Ovary (tissue), 7 donors: ENCODE measurements at regions not wholly inside any gene's neighbourhood (a gene's known extent, or its start where the extent isn't known, plus 50 kb on each side); places are given as distances from the start of the nearest gene placed in this dataset.
"Not testable (repeated sequence)": the region's sequence is repeated elsewhere in the genome, so short reads cannot be mapped to it uniquely, and the experiment has no call there.

Experiments
- DNase-seq, 5 donors: peaks; one replicate each; pipeline ENCODE4 v3.0.0-alpha.2; 2019 to 2020
- H3K27ac ChIP-seq, 2 donors: fragments of 200-600 bp; one replicate each; pipeline versions ENCODE4 v1.5.1 to v1.8.0; 2019 to 2022
- H3K27me3 ChIP-seq: fragments of 200-600 bp; one replicate; pipeline ENCODE4 v1.8.0; 2022
- H3K36me3 ChIP-seq: fragments of 200-600 bp; sonication (generic); one replicate; pipeline ENCODE4 v1.5.1; 2019
- H3K4me1 ChIP-seq: one replicate; pipeline ENCODE4 v1.8.1; 2013; ENCODE audit warnings: mild to moderate bottlenecking, moderate library complexity; ENCODE audit not compliant: insufficient read depth
- H3K4me3 ChIP-seq: fragments of 200-600 bp; sonication (generic); one replicate; pipeline ENCODE4 v1.5.1; 2017
- H3K9me3 ChIP-seq, 2 donors: fragments of 200-600 bp in 1 of 2; sonication (generic) in 1 of 2; one replicate each; pipeline versions ENCODE4 v1.5.1 to v1.8.1; 2013 to 2019; ENCODE audit warnings: mild to moderate bottlenecking in 1 of 2, moderate library complexity in 1 of 2
- EP300 ChIP-seq: sonication (generic); formaldehyde crosslinking; IDR thresholded peaks from one replicate; pipeline ENCODE4 v1.6.1; 2017; ENCODE audit warnings: antibody characterized with exemption
- POLR2A ChIP-seq: fragments of 450-650 bp; IDR thresholded peaks from one replicate; pipeline ENCODE4 v1.6.1; 2017; ENCODE audit warnings: antibody characterized with exemption, mild to moderate bottlenecking, moderate library complexity
- WGBS, 3 donors: extraction: QIAGEN DNeasy Blood & Tissue Kit in 1 of 3; methylation state at CpG; one replicate each; pipeline versions ENCODE4 v1.1.5 to v1.1.7; 2013 to 2017; 5-methylcytosine and 5-hydroxymethylcytosine counted together
- intact Hi-C, 4 donors: fragments of 100-400 bp; cut with DNase I; formaldehyde crosslinking; loops; one replicate each; pipeline versions ENCODE4 v1.11.0 to v1.15.1; 2022 to 2023
- TF ChIP-seq, protein P1 (sequence below), 3 donors: fragments of 450-650 bp in 2 of 3; fragments of 200-600 bp in 1 of 3; IDR thresholded peaks; one replicate each; pipeline versions ENCODE4 v1.5.1 to v1.8.0; 2016 to 2022; ENCODE audit warnings: antibody characterized with exemption in 3 of 3, mild to moderate bottlenecking in 1 of 3
- donor health status: DM: no; HTN: no; CAD: no; lungs with moderate emphysema.
- donor health status: DM: no; HTN: no; CAD: no.
- donor health status: Bipolar disorder and iron deficiency.
- donor health status: DM: no; HTN: no; CAD: no.
- donor health status: DM: yes; HTN: yes; CAD: no.

DNA sequence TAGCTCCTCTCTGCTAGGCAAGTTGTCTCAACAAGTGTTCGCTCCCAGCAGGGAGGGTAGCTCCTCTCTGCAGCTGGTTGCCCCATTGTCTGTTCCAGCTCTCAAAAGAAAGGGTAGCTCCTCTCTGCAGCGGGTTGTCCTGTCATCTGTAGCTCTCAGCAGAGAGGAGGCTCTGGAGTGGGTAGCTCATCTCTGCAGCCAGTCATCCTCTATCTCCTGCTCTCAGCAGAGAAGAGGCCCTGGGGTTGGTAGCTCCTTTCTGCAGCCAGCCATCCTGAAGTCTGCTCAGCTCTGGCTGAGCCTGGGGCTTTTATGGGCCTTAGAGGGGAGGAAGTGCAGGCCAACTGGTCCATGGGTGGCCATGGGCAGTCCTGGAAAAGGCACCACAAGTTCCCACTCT lies 342.7 kb downstream of the PTTG2 start:
- TF ChIP-seq, protein P1, sequence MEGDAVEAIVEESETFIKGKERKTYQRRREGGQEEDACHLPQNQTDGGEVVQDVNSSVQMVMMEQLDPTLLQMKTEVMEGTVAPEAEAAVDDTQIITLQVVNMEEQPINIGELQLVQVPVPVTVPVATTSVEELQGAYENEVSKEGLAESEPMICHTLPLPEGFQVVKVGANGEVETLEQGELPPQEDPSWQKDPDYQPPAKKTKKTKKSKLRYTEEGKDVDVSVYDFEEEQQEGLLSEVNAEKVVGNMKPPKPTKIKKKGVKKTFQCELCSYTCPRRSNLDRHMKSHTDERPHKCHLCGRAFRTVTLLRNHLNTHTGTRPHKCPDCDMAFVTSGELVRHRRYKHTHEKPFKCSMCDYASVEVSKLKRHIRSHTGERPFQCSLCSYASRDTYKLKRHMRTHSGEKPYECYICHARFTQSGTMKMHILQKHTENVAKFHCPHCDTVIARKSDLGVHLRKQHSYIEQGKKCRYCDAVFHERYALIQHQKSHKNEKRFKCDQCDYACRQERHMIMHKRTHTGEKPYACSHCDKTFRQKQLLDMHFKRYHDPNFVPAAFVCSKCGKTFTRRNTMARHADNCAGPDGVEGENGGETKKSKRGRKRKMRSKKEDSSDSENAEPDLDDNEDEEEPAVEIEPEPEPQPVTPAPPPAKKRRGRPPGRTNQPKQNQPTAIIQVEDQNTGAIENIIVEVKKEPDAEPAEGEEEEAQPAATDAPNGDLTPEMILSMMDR (IDR thresholded peaks at IDR 0.05) = no peak
- no peak for TF ChIP-seq EP300
- TF ChIP-seq POLR2A = no peak
- no peak overlapping the region for H3K4me3 ChIP-seq
- no peak for DNase-seq
- H3K36me3 ChIP-seq = no peaks in the 10 kb centered on the region
- no peak overlapping the region for H3K27ac ChIP-seq
- no peaks in the 10 kb centered on the region for H3K27me3 ChIP-seq
- H3K4me1 ChIP-seq = no peaks in the 10 kb centered on the region
- intact Hi-C loops = no loop called here
- peaks cover 0 to 3% of the 10 kb centered on the region in 2 donors for H3K9me3 ChIP-seq
- 84 to 87% (median 85%) methylated on average over 2 of the region's 2 CpGs for WGBS, 3 donors

DNA sequence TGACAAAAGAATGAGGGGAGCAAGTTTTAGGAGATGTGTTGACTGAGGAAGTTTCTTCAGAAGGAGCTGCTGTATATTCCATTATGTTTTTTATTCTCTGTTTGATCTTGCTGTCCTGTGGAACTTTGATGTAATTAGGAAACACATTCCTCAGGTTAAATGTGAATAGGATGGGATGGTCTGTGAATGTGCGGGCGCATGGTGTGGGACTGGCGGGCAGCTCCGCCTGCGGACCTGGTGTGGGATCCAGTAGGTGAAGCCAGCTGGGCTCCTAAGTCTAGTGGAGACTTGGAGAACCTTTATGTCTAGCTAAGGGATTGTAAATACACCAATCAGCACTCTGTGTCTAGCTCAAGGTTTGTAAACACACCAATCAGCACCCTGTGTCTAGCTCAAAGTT lies 344.3 kb downstream of the PTTG2 start:
- H3K27me3 ChIP-seq, intact Hi-C loops, H3K9me3 ChIP-seq, H3K27ac ChIP-seq, H3K4me3 ChIP-seq, H3K36me3 ChIP-seq, DNase-seq, H3K4me1 ChIP-seq: not testable (repeated sequence)
- 97% methylated on average over 5 of the region's 5 CpGs for WGBS, 3 donors

DNA sequence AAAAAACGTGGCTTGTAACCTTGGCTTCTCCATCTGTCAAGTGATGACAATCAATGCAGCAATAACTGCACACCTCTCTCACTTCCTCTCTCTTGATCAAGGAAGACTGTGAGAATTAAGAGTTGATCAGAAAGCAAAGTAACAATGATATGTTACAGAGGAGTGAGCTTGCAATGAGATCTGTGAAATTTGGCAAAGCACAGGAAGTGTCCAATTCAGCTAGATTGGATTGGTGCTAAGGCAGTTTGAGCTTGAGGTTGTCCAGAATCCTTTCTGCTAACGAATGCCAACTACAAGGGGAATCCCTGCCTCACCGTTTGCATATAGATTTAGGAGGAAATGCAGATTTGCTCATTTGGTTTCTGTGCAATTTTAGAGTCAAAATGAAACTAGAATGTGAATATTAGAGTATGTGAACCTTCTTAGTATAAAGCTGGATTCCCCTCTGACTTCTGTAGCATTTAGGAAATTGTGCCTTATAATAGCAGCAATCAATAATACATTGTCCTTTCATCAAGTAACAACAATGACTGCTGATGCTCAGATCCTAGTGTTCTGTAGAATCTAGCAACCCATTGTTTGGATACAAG lies 346.4 kb downstream of the PTTG2 start:
- Histone ChIP-seq H3K36me3 (no peaks in the 10 kb centered on the region), H3K4me3 (no peak overlapping the region), H3K27me3 (no peaks in the 10 kb centered on the region), H3K9me3 (peaks cover 0 to 3% of the 10 kb centered on the region in 2 donors), H3K27ac (no peak overlapping the region), H3K4me1 (no peaks in the 10 kb centered on the region)
- WGBS, 3 donors = 38 to 49% (median 40%) methylated on average over 3 of the region's 3 CpGs
- DNase-seq = no peak
- TF ChIP-seq POLR2A (no peak), EP300 (no peak)
- TF ChIP-seq, protein P1 (IDR thresholded peaks at IDR 0.05) = no peak
- intact Hi-C loops = no loop called here

DNA sequence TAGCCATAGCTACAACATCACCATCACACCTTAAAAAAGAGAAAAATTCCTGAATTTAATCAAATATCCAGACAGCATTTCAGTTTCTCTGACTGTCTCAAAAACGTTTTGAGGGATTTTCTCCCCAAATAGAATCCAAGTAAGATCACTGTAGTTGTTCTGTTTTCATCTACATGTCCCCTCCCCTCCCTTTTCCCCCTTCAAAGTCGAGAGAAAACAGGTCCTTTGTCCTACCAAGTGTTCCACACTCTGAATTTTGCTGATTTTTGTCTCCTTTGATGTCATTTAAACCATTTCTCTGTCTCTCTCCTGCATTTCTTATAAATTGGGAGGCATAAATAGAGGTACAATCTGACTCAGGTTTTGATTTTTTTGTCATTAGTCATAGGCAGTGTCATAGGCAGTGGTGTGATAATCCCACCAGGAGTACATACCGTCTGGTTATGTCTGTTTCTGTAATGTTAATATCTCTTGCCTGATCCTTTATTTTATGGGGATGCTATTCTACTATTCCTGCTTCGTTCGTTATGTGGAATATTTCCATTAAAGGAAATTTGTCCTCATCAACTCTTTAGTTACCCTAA lies 348.6 kb downstream of the PTTG2 start:
- no peaks in the 10 kb centered on the region for H3K4me1 ChIP-seq
- peaks cover 0 to under 1% of the 10 kb centered on the region in 2 donors for H3K9me3 ChIP-seq
- H3K27me3 ChIP-seq = no peaks in the 10 kb centered on the region
- H3K4me3 ChIP-seq = no peak overlapping the region
- no peak for DNase-seq
- H3K27ac ChIP-seq = no peak overlapping the region
- 26 to 29% (median 28%) methylated on average over 5 of the region's 5 CpGs for WGBS, 3 donors
- intact Hi-C loops = no loop called here
- TF ChIP-seq, protein P1 (IDR thresholded peaks at IDR 0.05) = no peak
- no peaks in the 10 kb centered on the region for H3K36me3 ChIP-seq

DNA sequence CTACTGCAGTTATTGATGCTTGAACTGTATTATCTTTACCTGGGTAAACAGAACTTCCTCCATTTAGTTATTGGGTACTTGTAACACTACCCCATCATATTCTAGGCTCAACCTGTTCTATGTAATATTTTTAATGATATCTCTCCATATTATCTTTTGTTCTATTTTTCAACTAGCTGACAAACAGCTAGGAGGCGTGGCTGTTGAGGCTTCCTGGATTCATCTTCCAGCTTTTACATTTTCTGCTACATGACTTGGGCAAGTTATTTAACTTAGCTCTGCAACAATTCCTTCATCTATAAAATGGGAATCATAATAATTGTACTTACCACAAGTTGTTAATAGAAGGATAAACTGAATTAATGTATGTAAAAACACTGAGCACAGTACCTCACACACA lies 349.3 kb downstream of the PTTG2 start:
- TF ChIP-seq EP300 (no peak), POLR2A (no peak)
- TF ChIP-seq, protein P1 (IDR thresholded peaks at IDR 0.05) = no peak
- Histone ChIP-seq H3K27me3 (no peaks in the 10 kb centered on the region), H3K36me3 (no peaks in the 10 kb centered on the region), H3K9me3 (no peaks in the 10 kb centered on the region), H3K4me3 (no peak overlapping the region), H3K4me1 (no peaks in the 10 kb centered on the region), H3K27ac (no peak overlapping the region)
- no peak for DNase-seq
- WGBS, 3 donors = 84 to 96% (median 93%) methylated on average over 1 of the region's 1 CpG
- intact Hi-C loops = no loop called here
